SK-N-SH treated with all-trans-retinoic acid at 6 μM for 48 hours (cell line): ENCODE measurements at regions not wholly inside any gene's neighbourhood (a gene's known extent, or its start where the extent isn't known, plus 50 kb on each side); places are given as distances from the start of the nearest gene placed in this dataset.

Source experiments
- ATAC-seq: fragments of 200-7000 bp; cut with Tn5 transposase; 3 replicates; pipeline ENCODE4 v1.9.1; 2020; ENCODE audit warnings: mild to moderate bottlenecking, moderate library complexity
- ARNTL ChIP-seq: fragments of 450-650 bp; formaldehyde crosslinking; IDR thresholded peaks from 2 replicates; pipeline ENCODE4 v1.5.0; 2020; ENCODE audit warnings: low read depth, mild to moderate bottlenecking, moderate library complexity, borderline replicate concordance
- BACH2 ChIP-seq: fragments of 250-450 bp; sonication (Bioruptor Pico); IDR thresholded peaks from 2 replicates; pipeline ENCODE4 v1.9.0; 2021; ENCODE audit warnings: mild to moderate bottlenecking, borderline replicate concordance
- CREB5 ChIP-seq: fragments of 250-450 bp; sonication (Bioruptor Pico); IDR thresholded peaks from 2 replicates; pipeline ENCODE4 v1.5.1; 2020; ENCODE audit warnings: low read depth, mild to moderate bottlenecking, moderate library complexity
- CSDC2 ChIP-seq: fragments of 250-450 bp; sonication (Bioruptor Pico); IDR thresholded peaks from 2 replicates; pipeline ENCODE4 v1.5.0; 2020; ENCODE audit warnings: mild to moderate bottlenecking, moderate library complexity
- CSRNP3 ChIP-seq: fragments of 250-450 bp; sonication (Bioruptor Pico); IDR thresholded peaks from 2 replicates; pipeline ENCODE4 v1.5.1; 2021; ENCODE audit warnings: mild to moderate bottlenecking, moderate library complexity
- ESRRG ChIP-seq: fragments of 250-450 bp; sonication (Bioruptor Pico); IDR thresholded peaks from 2 replicates; pipeline ENCODE4 v1.6.1; 2021; ENCODE audit warnings: mild to moderate bottlenecking
- ISL1 ChIP-seq: fragments of 250-450 bp; sonication (Bioruptor Pico); IDR thresholded peaks from 2 replicates; pipeline ENCODE4 v2.1.2; 2022; ENCODE audit warnings: mild to moderate bottlenecking, moderate library complexity
- OSR1 ChIP-seq: fragments of 250-450 bp; sonication (Bioruptor Pico); IDR thresholded peaks from 2 replicates; pipeline ENCODE4 v1.8.0; 2022; ENCODE audit warnings: moderate library complexity, mild to moderate bottlenecking, inconsistent platforms
- PATZ1 ChIP-seq: fragments of 250-450 bp; sonication (Bioruptor Pico); IDR thresholded peaks from 2 replicates; pipeline ENCODE4 v1.8.0; 2020; ENCODE audit warnings: mild to moderate bottlenecking, moderate library complexity, borderline replicate concordance
- POU6F1 ChIP-seq: fragments of 250-450 bp; sonication (Bioruptor Pico); IDR thresholded peaks from 2 replicates; pipeline ENCODE4 v1.8.0; 2021; ENCODE audit warnings: low read depth, mild to moderate bottlenecking, moderate library complexity, borderline replicate concordance
- PPARA ChIP-seq: fragments of 250-450 bp; sonication (Bioruptor Pico); IDR thresholded peaks from 2 replicates; pipeline ENCODE4 v1.5.0; 2020; ENCODE audit warnings: mild to moderate bottlenecking, borderline replicate concordance
- RARB ChIP-seq: fragments of 250-450 bp; sonication (Bioruptor Pico); IDR thresholded peaks from 2 replicates; pipeline ENCODE4 v1.8.0; 2021; ENCODE audit warnings: mild to moderate bottlenecking, moderate library complexity
- TOX ChIP-seq: fragments of 250-450 bp; sonication (Bioruptor Pico); IDR thresholded peaks from 2 replicates; pipeline ENCODE4 v1.8.0; 2021; ENCODE audit warnings: mild to moderate bottlenecking, moderate library complexity, borderline replicate concordance
- TSHZ2 ChIP-seq: fragments of 250-450 bp; sonication (Bioruptor Pico); IDR thresholded peaks from 2 replicates; pipeline ENCODE4 v1.5.0; 2020; ENCODE audit warnings: mild to moderate bottlenecking, moderate library complexity
- ZC3H10 ChIP-seq: fragments of 250-450 bp; sonication (Bioruptor Pico); IDR thresholded peaks from 2 replicates; pipeline ENCODE4 v1.5.1; 2021; ENCODE audit warnings: mild to moderate bottlenecking, moderate library complexity
- ZFP3 ChIP-seq: fragments of 250-450 bp; sonication (Bioruptor Pico); IDR thresholded peaks from 2 replicates; pipeline ENCODE4 v1.5.0; 2020; ENCODE audit warnings: mild to moderate bottlenecking, moderate library complexity
- ZFP30 ChIP-seq: fragments of 450-650 bp; formaldehyde crosslinking; IDR thresholded peaks from 2 replicates; pipeline ENCODE4 v1.5.0; 2022; ENCODE audit warnings: mild to moderate bottlenecking, moderate library complexity
- ZNF565 ChIP-seq: fragments of 450-650 bp; formaldehyde crosslinking; conservative IDR thresholded peaks from 2 replicates; pipeline ENCODE4 v1.5.0; 2020; ENCODE audit warnings: low read depth, mild to moderate bottlenecking, moderate library complexity
- ZNF70 ChIP-seq: fragments of 450-650 bp; formaldehyde crosslinking; IDR thresholded peaks from 2 replicates; pipeline ENCODE4 v1.5.0; 2020; ENCODE audit warnings: mild to moderate bottlenecking, moderate library complexity
- ZNF8 ChIP-seq: fragments of 450-650 bp; formaldehyde crosslinking; IDR thresholded peaks from 2 replicates; pipeline ENCODE4 v1.5.0; 2020; ENCODE audit warnings: mild to moderate bottlenecking, moderate library complexity

- no peak for TF ChIP-seq TSHZ2 (CRISPR knock-in tag)
- TF ChIP-seq ZFP30 (CRISPR knock-in tag) = no peak
Observed at GRCh38 chr16:64312292-64312691, 809.6 kb downstream of the CDH11 start (continued).

- TF ChIP-seq ZNF70 (CRISPR knock-in tag) (no peak), ISL1 (CRISPR knock-in tag) (no peak), ESRRG (CRISPR knock-in tag) (no peak), ZFP3 (CRISPR knock-in tag) (no peak), CSRNP3 (CRISPR knock-in tag) (no peak), ZC3H10 (no peak), ZNF8 (CRISPR knock-in tag) (no peak), TSHZ2 (CRISPR knock-in tag) (no peak), ARNTL (CRISPR knock-in tag) (no peak), PPARA (CRISPR knock-in tag) (no peak), CREB5 (CRISPR knock-in tag) (no peak), TOX (CRISPR knock-in tag) (no peak), ZFP30 (CRISPR knock-in tag) (no peak), OSR1 (CRISPR knock-in tag) (no peak), CSDC2 (CRISPR knock-in tag) (no peak), RARB (CRISPR knock-in tag) (no peak), PATZ1 (CRISPR knock-in tag) (no peak), BACH2 (CRISPR knock-in tag) (no peak), ZNF565 (no peak)
- ATAC-seq = no peak
Observed at GRCh38 chr16:64311241-64311640, 810.6 kb downstream of the CDH11 start.

- ATAC-seq = no peak
- TF ChIP-seq POU6F1 (CRISPR knock-in tag) (no peak), ZNF8 (CRISPR knock-in tag) (peak; percentile 97), CSDC2 (CRISPR knock-in tag) (no peak)
Observed at GRCh38 chr16:64309398-64310110, 812.3 kb downstream of the CDH11 start.
